ENCODE measurements at regions not wholly inside any gene's neighbourhood (a gene's known extent, or its start where the extent isn't known, plus 50 kb on each side); places are given as distances from the start of the nearest gene placed in this dataset.
"Not testable (repeated sequence)": the region's sequence is repeated elsewhere in the genome, so short reads cannot be mapped to it uniquely, and the experiment has no call there.

- no peak for TF ChIP-seq CTCF (IDR thresholded peaks at IDR 0.05; ENCODE audit: insufficient read depth, low read length, missing control alignments)
- CTCF ChIA-PET: no interaction called here
- no peak overlapping the region for H3K4me3 ChIP-seq (ENCODE audit: low read depth, low read length)
- POLR2A ChIA-PET: no interaction called here
- no peak for DNase-seq (ENCODE audit: low read depth, low spot score)
These were observed 233.8 kb upstream of the TBX18 start for GRCh38 chr6:84998223-84998622.

GRCh38 chr6:84988766-84989165, 224.4 kb upstream of the TBX18 start:
- H3K4me3 ChIP-seq (ENCODE audit: low read depth, low read length); DNase-seq (ENCODE audit: low read depth, low spot score); POLR2A ChIA-PET; CTCF ChIA-PET: not testable (repeated sequence)

- H3K4me3 ChIP-seq (ENCODE audit: low read depth, low read length); CTCF ChIA-PET; DNase-seq (ENCODE audit: low read depth, low spot score); POLR2A ChIA-PET: not testable (repeated sequence)
These were observed 221.1 kb upstream of the TBX18 start for GRCh38 chr6:84985490-84985889.

GRCh38 chr6:84979541-84979940, 215.1 kb upstream of the TBX18 start:
- H3K4me3 ChIP-seq (ENCODE audit: low read depth, low read length): no peak overlapping the region
- no peak for TF ChIP-seq CTCF (IDR thresholded peaks at IDR 0.05; ENCODE audit: insufficient read depth, low read length, missing control alignments)
- POLR2A ChIA-PET: no interaction called here
- CTCF ChIA-PET: interaction anchor here (0.6 to 1.1 kb wide), 2 partner anchors 526 to 723 kb away, joined by 3 read pairs; no protein-coding TSS in a partner anchor
- no peak for DNase-seq (ENCODE audit: low read depth, low spot score)

GRCh38 chr6:84977363-84977705, 212.9 kb upstream of the TBX18 start:
- POLR2A ChIA-PET: no interaction called here

GRCh38 chr6:84976526-84977362, 212.3 kb upstream of the TBX18 start:
- DNase-seq (ENCODE audit: low read depth, low spot score): no peak
- ChIA-PET POLR2A (no interaction called here), CTCF (no interaction called here)
- TF ChIP-seq CTCF (IDR thresholded peaks at IDR 0.05; ENCODE audit: insufficient read depth, low read length, missing control alignments): no peak
- H3K4me3 ChIP-seq (ENCODE audit: low read depth, low read length): no peak overlapping the region

More at GRCh38 chr6:84977363-84977705, 212.9 kb upstream of the TBX18 start:
- CTCF ChIA-PET: interaction anchor here (0.6 kb wide), 1 partner anchor 223 kb away, joined by 3 read pairs; no protein-coding TSS in a partner anchor
- TF ChIP-seq CTCF (IDR thresholded peaks at IDR 0.05; ENCODE audit: insufficient read depth, low read length, missing control alignments): no peak
- no peak for DNase-seq (ENCODE audit: low read depth, low spot score)
- H3K4me3 ChIP-seq (ENCODE audit: low read depth, low read length): no peak overlapping the region

- DNase-seq (ENCODE audit: low read depth, low spot score): no peak
- TF ChIP-seq CTCF (IDR thresholded peaks at IDR 0.05; ENCODE audit: insufficient read depth, low read length, missing control alignments): no peak
- ChIA-PET POLR2A (no interaction called here), CTCF (interaction anchor here (1.5 kb wide), 1 partner anchor 8 kb away, joined by 5 read pairs; no protein-coding TSS in a partner anchor)
- no peak overlapping the region for H3K4me3 ChIP-seq (ENCODE audit: low read depth, low read length)
These were observed 210.9 kb upstream of the TBX18 start for GRCh38 chr6:84975316-84975715.

Data from AG04449 (cell line).